Right lobe of liver (tissue), 6 donors: ENCODE measurements at regions not wholly inside any gene's neighbourhood (a gene's known extent, or its start where the extent isn't known, plus 50 kb on each side); places are given as distances from the start of the nearest gene placed in this dataset.

Source experiments
- ATAC-seq, 4 donors: fragments of 200-7000 bp; cut with Tn5 transposase; one replicate each; pipeline ENCODE4 v1.9.1; 2020; ENCODE audit warnings: mild to moderate bottlenecking in 4 of 4, moderate library complexity in 4 of 4
- DNase-seq, 3 donors: peaks; one replicate each; pipeline ENCODE4 v3.0.0-alpha.2; 2020
- H3K27ac ChIP-seq, 3 donors: fragments of 200-600 bp; one replicate each; pipeline ENCODE4 v1.8.0; 2022
- H3K27me3 ChIP-seq, 2 donors: fragments of 200-600 bp; one replicate each; pipeline ENCODE4 v1.8.0; 2022
- H3K36me3 ChIP-seq, 4 donors: fragments of 200-600 bp; sonication (generic) in 1 of 4; one replicate each; pipeline versions ENCODE4 v1.5.1 to v1.8.0; 2017 to 2022; ENCODE audit warnings: control low read depth in 1 of 4
- H3K4me1 ChIP-seq, 4 donors: fragments of 200-600 bp; sonication (generic) in 1 of 4; one replicate each; pipeline versions ENCODE4 v1.5.1 to v1.8.0; 2017 to 2022; ENCODE audit warnings: control low read depth in 1 of 4
- H3K4me3 ChIP-seq, 3 donors: fragments of 200-600 bp; one replicate each; pipeline ENCODE4 v1.8.0; 2022
- H3K9me3 ChIP-seq, 4 donors: fragments of 200-600 bp; sonication (generic) in 1 of 4; one replicate each; pipeline versions ENCODE4 v1.5.1 to v1.8.0; 2017 to 2022; ENCODE audit warnings: control low read depth in 1 of 4
- POLR2A ChIP-seq: fragments of 450-650 bp; IDR thresholded peaks from one replicate; pipeline ENCODE4 v1.6.1; 2017; ENCODE audit warnings: antibody characterized with exemption, mild to moderate bottlenecking
- WGBS: methylation state at CpG from one replicate; pipeline ENCODE4 v1.1.6; 2018; ENCODE audit warnings: low coverage, low lambda C conversion rate; ENCODE audit not compliant: insufficient coverage; ENCODE audit errors: missing lambda C conversion rate; 5-methylcytosine and 5-hydroxymethylcytosine counted together
- intact Hi-C, 2 donors: fragments of 100-400 bp; cut with DNase I; formaldehyde crosslinking; loops; one replicate each; pipeline versions ENCODE4 v1.11.2 to v1.14.1; 2022
- TF ChIP-seq, protein P1 (sequence below), 4 donors: fragments of 200-600 bp in 3 of 4; fragments of 450-650 bp in 1 of 4; IDR thresholded peaks; one replicate each; pipeline versions ENCODE4 v1.5.1 to v1.8.0; 2016 to 2022; ENCODE audit warnings: antibody characterized with exemption in 4 of 4, mild to moderate bottlenecking in 2 of 4
- donor health status: DM: no; HTN: yes; CAD: no.
- donor health status: DM: no; HTN: no; CAD: no.
- donor health status: DM: no; HTN: no; CAD: no.
- donor health status: DM: no; HTN: yes; CAD: no.
- donor health status: DM: no; HTN: yes; CAD: no.

DNA sequence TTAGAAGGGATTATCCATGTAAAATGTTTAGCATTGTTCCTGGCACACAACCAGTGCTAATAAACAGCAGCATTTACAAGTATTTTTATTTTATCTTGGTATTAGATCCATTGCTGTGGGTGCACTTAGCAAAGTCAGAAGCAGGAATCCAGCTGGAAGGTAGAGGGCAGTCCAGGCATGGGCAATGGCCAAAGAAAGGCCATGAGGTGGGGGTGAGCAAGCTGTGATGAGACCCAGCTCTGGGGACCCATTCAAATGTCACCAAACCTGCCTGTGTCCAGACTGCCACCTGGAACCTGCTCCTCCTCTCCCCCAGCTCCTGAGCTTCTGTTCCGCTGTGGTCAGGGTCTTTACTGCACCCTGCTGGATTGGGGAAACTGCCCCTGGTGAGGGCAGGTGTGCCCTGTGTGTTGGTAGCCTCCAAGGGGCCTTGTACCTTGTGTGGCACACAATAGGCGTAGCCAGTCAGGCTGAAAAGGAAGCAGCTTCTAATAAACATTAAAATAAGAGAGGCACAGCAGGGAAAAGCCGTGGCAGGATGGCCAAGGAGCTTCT lies 118.0 kb upstream of the CRHR1 start:
- Histone ChIP-seq H3K4me1 (no peaks in the 10 kb centered on the region), H3K36me3 (no peaks in the 10 kb centered on the region), H3K4me3 (no peak overlapping the region), H3K9me3 (no peaks in the 10 kb centered on the region), H3K27me3 (no peaks in the 10 kb centered on the region), H3K27ac (no peak overlapping the region)
- intact Hi-C loops: no loop called here
- ATAC-seq (no peak), DNase-seq (no peak)
- WGBS: 85% methylated on average over 3 of the region's 3 CpGs
- TF ChIP-seq, protein P1, sequence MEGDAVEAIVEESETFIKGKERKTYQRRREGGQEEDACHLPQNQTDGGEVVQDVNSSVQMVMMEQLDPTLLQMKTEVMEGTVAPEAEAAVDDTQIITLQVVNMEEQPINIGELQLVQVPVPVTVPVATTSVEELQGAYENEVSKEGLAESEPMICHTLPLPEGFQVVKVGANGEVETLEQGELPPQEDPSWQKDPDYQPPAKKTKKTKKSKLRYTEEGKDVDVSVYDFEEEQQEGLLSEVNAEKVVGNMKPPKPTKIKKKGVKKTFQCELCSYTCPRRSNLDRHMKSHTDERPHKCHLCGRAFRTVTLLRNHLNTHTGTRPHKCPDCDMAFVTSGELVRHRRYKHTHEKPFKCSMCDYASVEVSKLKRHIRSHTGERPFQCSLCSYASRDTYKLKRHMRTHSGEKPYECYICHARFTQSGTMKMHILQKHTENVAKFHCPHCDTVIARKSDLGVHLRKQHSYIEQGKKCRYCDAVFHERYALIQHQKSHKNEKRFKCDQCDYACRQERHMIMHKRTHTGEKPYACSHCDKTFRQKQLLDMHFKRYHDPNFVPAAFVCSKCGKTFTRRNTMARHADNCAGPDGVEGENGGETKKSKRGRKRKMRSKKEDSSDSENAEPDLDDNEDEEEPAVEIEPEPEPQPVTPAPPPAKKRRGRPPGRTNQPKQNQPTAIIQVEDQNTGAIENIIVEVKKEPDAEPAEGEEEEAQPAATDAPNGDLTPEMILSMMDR (IDR thresholded peaks at IDR 0.05): no peak
- no peak for TF ChIP-seq POLR2A

DNA sequence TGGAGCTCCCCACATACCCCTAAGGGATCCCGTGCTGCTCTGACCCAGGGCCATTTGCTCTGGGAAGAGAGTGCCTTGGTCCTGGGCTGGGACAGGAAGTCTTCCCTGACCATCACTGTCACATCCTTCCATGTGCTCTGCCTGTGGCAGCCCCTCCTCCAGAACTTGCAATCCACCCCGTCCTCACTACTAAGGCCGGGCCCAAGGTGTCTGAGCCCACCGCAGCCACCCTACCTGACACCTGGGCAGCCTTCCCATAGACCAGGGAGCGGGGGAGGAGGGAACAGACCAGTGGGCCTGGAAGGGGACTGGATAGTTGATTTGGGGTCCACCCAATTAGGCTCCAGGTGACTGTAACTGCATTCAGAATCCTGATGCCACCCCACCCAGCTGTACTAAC lies 117.5 kb upstream of the CRHR1 start:
- intact Hi-C loops: no loop called here
- WGBS: 27% methylated on average over 2 of the region's 5 CpGs
- no peak for DNase-seq

DNA sequence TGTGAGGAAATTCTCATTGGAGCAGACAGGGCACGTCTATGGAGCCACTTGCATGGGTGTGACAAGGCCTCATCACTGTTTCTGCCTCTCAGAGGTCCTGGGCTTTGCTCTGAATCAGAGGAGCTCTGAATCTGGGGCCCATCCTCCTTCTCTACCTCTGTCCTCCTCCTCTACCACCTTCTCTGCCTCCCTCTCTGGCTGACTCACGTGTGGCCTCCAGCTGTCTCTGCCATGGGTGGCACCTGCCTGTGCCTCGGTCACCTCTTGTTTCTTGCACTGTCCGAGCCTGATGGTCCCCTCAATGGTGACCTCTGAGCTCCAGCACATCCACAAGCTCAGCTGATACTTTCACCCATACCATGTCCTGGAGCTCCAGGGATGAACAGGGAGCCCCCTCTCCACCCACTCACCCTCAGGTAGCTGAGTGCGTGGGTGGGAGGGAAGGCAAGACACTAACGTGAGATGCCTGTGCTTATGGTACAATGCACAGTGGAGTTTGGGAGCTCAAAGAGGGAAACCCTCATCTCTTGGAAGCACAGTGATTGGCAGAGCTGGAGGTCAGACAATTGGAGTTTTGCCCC lies 116.4 kb upstream of the CRHR1 start:
- Histone ChIP-seq H3K9me3 (no peaks in the 10 kb centered on the region), H3K4me3 (no peak overlapping the region), H3K36me3 (no peaks in the 10 kb centered on the region), H3K27me3 (no peaks in the 10 kb centered on the region), H3K4me1 (no peaks in the 10 kb centered on the region), H3K27ac (no peak overlapping the region)
- WGBS: 53% methylated on average over 5 of the region's 6 CpGs
- no peak for DNase-seq
- intact Hi-C loops: no loop called here
- TF ChIP-seq POLR2A: no peak
- TF ChIP-seq, protein P1 (IDR thresholded peaks at IDR 0.05): no peak
- peak in 1 of 4 donors; percentile 14 for ATAC-seq

More for the DNA sequence above, 117.5 kb upstream of the CRHR1 start:
- H3K36me3 ChIP-seq: no peaks in the 10 kb centered on the region
- no peaks in the 10 kb centered on the region for H3K9me3 ChIP-seq
- no peak overlapping the region for H3K4me3 ChIP-seq
- H3K4me1 ChIP-seq: no peaks in the 10 kb centered on the region
- peak in 1 of 4 donors; percentile 21 for ATAC-seq
- TF ChIP-seq, protein P1 (IDR thresholded peaks at IDR 0.05): no peak
- TF ChIP-seq POLR2A: no peak
- H3K27ac ChIP-seq: no peak overlapping the region
- no peaks in the 10 kb centered on the region for H3K27me3 ChIP-seq

DNA sequence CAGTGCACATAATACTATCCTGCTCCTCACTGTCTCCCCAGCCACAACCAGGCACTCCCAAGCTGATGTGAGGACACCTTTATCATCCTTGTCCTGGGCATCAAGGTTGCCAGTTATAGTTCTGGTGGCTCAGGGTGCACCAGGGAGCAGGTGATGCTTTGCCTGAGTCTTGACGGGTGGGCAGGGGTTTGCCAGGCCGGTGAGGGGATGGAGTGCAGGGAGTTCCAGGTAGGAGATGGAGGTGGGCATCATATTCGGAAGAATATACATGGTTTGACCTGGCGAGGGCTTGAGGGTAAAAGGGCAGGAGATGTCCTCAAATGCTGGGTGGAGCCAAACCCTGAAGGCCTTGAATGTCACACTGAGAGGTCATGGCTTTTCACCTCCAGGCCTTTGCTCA lies 115.8 kb upstream of the CRHR1 start:
- Histone ChIP-seq H3K27ac (no peak overlapping the region), H3K4me3 (no peak overlapping the region), H3K4me1 (no peaks in the 10 kb centered on the region), H3K9me3 (no peaks in the 10 kb centered on the region), H3K36me3 (no peaks in the 10 kb centered on the region), H3K27me3 (no peaks in the 10 kb centered on the region)
- TF ChIP-seq, protein P1 (IDR thresholded peaks at IDR 0.05): no peak
- no peak for TF ChIP-seq POLR2A
- 68% methylated on average over 4 of the region's 4 CpGs for WGBS
- intact Hi-C loops: no loop called here
- no peak for ATAC-seq
- DNase-seq: no peak
